ENCODE measurements at regions not wholly inside any gene's neighbourhood (a gene's known extent, or its start where the extent isn't known, plus 50 kb on each side); places are given as distances from the start of the nearest gene placed in this dataset.

- no peak for TF ChIP-seq CTCF (IDR thresholded peaks at IDR 0.05; ENCODE audit: borderline replicate concordance, extremely low read depth, low read length, poor library complexity, severe bottlenecking)
- no peak for TF ChIP-seq EZH2 (IDR thresholded peaks at IDR 0.05; ENCODE audit: borderline replicate concordance, low read depth, low read length, severe bottlenecking)
These were observed 101.9 kb downstream of the PLK2 start for GRCh38 chr5:58357799-58358500.
